ENCODE measurements at regions not wholly inside any gene's neighbourhood (a gene's known extent, or its start where the extent isn't known, plus 50 kb on each side); places are given as distances from the start of the nearest gene placed in this dataset.

DNA sequence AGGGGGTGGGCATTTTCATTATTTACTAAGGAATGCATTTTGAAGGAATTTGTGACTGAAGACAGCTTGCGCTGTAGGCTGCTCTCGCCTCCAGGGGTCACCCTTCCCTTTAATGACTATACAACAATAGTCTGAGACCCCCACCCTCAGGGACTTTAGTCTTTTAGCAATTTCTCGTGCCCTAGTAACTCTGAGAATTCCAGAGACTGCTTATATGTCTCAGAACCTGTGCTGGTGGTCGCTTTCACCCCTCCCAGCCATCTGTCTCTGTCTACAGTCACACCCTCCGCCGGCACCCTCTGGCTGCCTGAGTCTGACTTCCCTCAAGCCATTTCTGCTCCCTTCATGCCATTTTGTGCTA lies 671.4 kb downstream of the NR2F1-AS1 start:
- H3K4me3 ChIP-seq (replicated peaks; ENCODE audit: insufficient read depth, low read length) = no peak overlapping the region
- no peaks in the 10 kb centered on the region for H3K27me3 ChIP-seq (ENCODE audit: insufficient read depth, poor library complexity, severe bottlenecking)
- DNase-seq (ENCODE audit: low read depth in 1 of 2, low spot score in 1 of 2) = no peak
- no peak overlapping the region for H3K27ac ChIP-seq (replicated peaks)
- TF ChIP-seq, protein P1, sequence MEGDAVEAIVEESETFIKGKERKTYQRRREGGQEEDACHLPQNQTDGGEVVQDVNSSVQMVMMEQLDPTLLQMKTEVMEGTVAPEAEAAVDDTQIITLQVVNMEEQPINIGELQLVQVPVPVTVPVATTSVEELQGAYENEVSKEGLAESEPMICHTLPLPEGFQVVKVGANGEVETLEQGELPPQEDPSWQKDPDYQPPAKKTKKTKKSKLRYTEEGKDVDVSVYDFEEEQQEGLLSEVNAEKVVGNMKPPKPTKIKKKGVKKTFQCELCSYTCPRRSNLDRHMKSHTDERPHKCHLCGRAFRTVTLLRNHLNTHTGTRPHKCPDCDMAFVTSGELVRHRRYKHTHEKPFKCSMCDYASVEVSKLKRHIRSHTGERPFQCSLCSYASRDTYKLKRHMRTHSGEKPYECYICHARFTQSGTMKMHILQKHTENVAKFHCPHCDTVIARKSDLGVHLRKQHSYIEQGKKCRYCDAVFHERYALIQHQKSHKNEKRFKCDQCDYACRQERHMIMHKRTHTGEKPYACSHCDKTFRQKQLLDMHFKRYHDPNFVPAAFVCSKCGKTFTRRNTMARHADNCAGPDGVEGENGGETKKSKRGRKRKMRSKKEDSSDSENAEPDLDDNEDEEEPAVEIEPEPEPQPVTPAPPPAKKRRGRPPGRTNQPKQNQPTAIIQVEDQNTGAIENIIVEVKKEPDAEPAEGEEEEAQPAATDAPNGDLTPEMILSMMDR (IDR thresholded peaks at IDR 0.05; ENCODE audit: insufficient read depth, low read length) = no peak
- TF ChIP-seq, protein P2, sequence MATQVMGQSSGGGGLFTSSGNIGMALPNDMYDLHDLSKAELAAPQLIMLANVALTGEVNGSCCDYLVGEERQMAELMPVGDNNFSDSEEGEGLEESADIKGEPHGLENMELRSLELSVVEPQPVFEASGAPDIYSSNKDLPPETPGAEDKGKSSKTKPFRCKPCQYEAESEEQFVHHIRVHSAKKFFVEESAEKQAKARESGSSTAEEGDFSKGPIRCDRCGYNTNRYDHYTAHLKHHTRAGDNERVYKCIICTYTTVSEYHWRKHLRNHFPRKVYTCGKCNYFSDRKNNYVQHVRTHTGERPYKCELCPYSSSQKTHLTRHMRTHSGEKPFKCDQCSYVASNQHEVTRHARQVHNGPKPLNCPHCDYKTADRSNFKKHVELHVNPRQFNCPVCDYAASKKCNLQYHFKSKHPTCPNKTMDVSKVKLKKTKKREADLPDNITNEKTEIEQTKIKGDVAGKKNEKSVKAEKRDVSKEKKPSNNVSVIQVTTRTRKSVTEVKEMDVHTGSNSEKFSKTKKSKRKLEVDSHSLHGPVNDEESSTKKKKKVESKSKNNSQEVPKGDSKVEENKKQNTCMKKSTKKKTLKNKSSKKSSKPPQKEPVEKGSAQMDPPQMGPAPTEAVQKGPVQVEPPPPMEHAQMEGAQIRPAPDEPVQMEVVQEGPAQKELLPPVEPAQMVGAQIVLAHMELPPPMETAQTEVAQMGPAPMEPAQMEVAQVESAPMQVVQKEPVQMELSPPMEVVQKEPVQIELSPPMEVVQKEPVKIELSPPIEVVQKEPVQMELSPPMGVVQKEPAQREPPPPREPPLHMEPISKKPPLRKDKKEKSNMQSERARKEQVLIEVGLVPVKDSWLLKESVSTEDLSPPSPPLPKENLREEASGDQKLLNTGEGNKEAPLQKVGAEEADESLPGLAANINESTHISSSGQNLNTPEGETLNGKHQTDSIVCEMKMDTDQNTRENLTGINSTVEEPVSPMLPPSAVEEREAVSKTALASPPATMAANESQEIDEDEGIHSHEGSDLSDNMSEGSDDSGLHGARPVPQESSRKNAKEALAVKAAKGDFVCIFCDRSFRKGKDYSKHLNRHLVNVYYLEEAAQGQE (IDR thresholded peaks at IDR 0.05; ENCODE audit: insufficient replicate concordance, low read depth) = no peak
- TF ChIP-seq GABPA (IDR thresholded peaks at IDR 0.05; ENCODE audit: low read depth) (no peak), POLR2AphosphoS5 (IDR thresholded peaks at IDR 0.05; ENCODE audit: low read depth) (no peak), SPI1 (IDR thresholded peaks at IDR 0.05; ENCODE audit: borderline replicate concordance, low read depth) (no peak)

DNA sequence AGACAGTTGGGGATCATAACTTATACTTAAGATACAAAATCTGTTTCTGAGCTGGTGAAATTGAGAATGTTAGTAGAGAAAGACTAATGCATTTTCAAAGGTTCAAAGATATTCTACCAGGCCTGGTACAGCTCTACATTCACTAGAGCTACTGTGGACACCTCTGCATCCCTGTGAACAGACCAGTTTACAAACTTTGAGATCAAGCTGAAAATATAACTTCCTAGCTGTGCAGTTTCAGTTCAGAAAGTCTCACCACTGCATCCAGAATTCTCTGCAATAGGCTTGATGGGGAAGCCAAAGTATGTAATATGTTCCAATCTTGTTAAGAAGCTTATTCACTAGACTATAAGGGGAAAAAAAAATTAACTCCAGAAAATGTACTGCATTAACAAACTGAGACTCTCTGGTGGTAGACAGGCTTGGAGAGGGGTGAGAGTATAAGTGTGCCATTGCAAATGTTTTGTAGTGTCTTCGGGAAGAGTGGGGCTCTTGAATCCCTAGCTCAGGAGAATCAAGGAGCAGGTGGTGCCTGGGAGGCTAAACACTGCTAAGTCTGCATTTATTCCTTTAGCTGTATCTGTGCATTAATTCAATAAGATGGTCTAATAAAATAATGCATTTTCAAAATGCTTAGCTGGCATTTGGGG lies 671.9 kb downstream of the NR2F1-AS1 start:
- no peak for DNase-seq (ENCODE audit: low read depth in 1 of 2, low spot score in 1 of 2)
- no peak for TF ChIP-seq POLR2AphosphoS5 (IDR thresholded peaks at IDR 0.05; ENCODE audit: low read depth)
- TF ChIP-seq, protein P2 (IDR thresholded peaks at IDR 0.05; ENCODE audit: insufficient replicate concordance, low read depth) = no peak
- no peak for TF ChIP-seq GABPA (IDR thresholded peaks at IDR 0.05; ENCODE audit: low read depth)
- TF ChIP-seq, protein P1 (IDR thresholded peaks at IDR 0.05; ENCODE audit: insufficient read depth, low read length) = no peak
- TF ChIP-seq SPI1 (IDR thresholded peaks at IDR 0.05; ENCODE audit: borderline replicate concordance, low read depth) = no peak
- Histone ChIP-seq H3K27ac (replicated peaks) (no peak overlapping the region), H3K4me3 (replicated peaks; ENCODE audit: insufficient read depth, low read length) (no peak overlapping the region), H3K27me3 (ENCODE audit: insufficient read depth, poor library complexity, severe bottlenecking) (no peaks in the 10 kb centered on the region)

DNA sequence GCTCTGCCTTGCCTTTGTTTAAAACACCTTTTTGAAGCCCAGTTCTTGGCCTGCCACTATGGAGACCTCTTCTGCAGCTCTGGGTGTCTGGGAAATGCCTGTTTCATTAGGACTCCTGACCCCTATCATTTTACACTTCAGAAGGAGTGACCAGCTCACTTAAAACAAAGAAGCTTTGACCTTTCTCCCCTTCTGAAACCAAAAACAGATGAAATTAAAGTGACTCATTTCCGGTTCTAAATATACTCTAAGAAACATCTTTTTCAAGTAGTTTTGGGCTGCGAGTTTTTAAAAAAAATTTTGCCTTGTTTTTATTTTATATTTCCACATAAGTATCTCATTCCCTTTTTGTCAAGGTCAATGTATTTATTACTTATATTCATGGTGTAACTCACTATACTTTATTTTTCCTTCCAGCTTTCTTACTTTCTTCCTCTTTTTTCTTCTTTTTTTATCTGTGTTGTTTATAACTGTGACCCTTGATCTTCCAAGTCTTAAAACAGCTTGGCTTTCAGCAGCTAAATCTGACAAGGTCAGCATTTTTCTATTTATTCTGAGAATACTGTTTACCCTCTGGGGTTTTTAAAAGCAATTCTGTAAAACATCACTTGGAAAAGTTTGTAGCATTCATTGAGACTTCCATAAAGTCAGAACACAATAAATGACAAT lies 672.9 kb downstream of the NR2F1-AS1 start:
- Histone ChIP-seq H3K27ac (replicated peaks) (no peak overlapping the region), H3K27me3 (ENCODE audit: insufficient read depth, poor library complexity, severe bottlenecking) (no peaks in the 10 kb centered on the region)

More for the DNA sequence above, 672.9 kb downstream of the NR2F1-AS1 start:
- no peak for DNase-seq (ENCODE audit: low read depth in 1 of 2, low spot score in 1 of 2)
- TF ChIP-seq POLR2AphosphoS5 (IDR thresholded peaks at IDR 0.05; ENCODE audit: low read depth) (no peak), GABPA (IDR thresholded peaks at IDR 0.05; ENCODE audit: low read depth) (no peak), SPI1 (IDR thresholded peaks at IDR 0.05; ENCODE audit: borderline replicate concordance, low read depth) (no peak)
- TF ChIP-seq, protein P1 (IDR thresholded peaks at IDR 0.05; ENCODE audit: insufficient read depth, low read length) = no peak
- no peak overlapping the region for H3K4me3 ChIP-seq (replicated peaks; ENCODE audit: insufficient read depth, low read length)

Measured in HL-60 (cell line).